ENCODE measurements at regions not wholly inside any gene's neighbourhood (a gene's known extent, or its start where the extent isn't known, plus 50 kb on each side); places are given as distances from the start of the nearest gene placed in this dataset.
"Not testable (repeated sequence)": the region's sequence is repeated elsewhere in the genome, so short reads cannot be mapped to it uniquely, and the experiment has no call there.

GRCh38 chr12:75862692-75863471, 168.7 kb downstream of the PHLDA1 start:
- DNase-seq, result peak; percentile 23

- DNase-seq, result no peak
Measured at GRCh38 chr12:75859868-75860267, 171.7 kb downstream of the PHLDA1 start.

- DNase-seq, result no peak
Measured at GRCh38 chr12:75856235-75856634, 175.3 kb downstream of the PHLDA1 start.

GRCh38 chr12:75855360-75855759, 176.2 kb downstream of the PHLDA1 start:
- no peak for DNase-seq

GRCh38 chr12:75854681-75855309, 176.8 kb downstream of the PHLDA1 start:
- DNase-seq, result no peak

- DNase-seq, result not testable (repeated sequence)
Measured at GRCh38 chr12:75854137-75854536, 177.4 kb downstream of the PHLDA1 start.

- DNase-seq, result no peak
Measured at GRCh38 chr12:75853626-75854025, 177.9 kb downstream of the PHLDA1 start.

GRCh38 chr12:75852956-75853355, 178.6 kb downstream of the PHLDA1 start:
- DNase-seq, result no peak

GRCh38 chr12:75852143-75852542, 179.4 kb downstream of the PHLDA1 start:
- DNase-seq, result no peak

GRCh38 chr12:75850721-75851462, 180.7 kb downstream of the PHLDA1 start:
- DNase-seq, result peak; percentile 33

- DNase-seq, result no peak
Measured at GRCh38 chr12:75848961-75849360, 182.6 kb downstream of the PHLDA1 start.

- DNase-seq, result no peak
Measured at GRCh38 chr12:75848431-75848925, 183.1 kb downstream of the PHLDA1 start.

GRCh38 chr12:75846102-75846501, 185.5 kb downstream of the PHLDA1 start:
- DNase-seq, result no peak

- DNase-seq, result no peak
Measured at GRCh38 chr12:75844985-75845384, 186.6 kb downstream of the PHLDA1 start.

GRCh38 chr12:75844049-75844770, 187.4 kb downstream of the PHLDA1 start:
- no peak for DNase-seq

GRCh38 chr12:75842090-75842489, 189.5 kb downstream of the PHLDA1 start:
- DNase-seq, result no peak

GRCh38 chr12:75840994-75841355, 190.6 kb downstream of the PHLDA1 start:
- no peak for DNase-seq

- no peak for DNase-seq
Measured at GRCh38 chr12:75838309-75838708, 193.3 kb downstream of the PHLDA1 start.

- DNase-seq, result no peak
Measured at GRCh38 chr12:75837700-75838099, 193.9 kb downstream of the PHLDA1 start.

GRCh38 chr12:75836533-75836932, 195.0 kb downstream of the PHLDA1 start:
- DNase-seq, result no peak

GRCh38 chr12:75834591-75834990, 197.0 kb downstream of the PHLDA1 start:
- no peak for DNase-seq

- no peak for DNase-seq
Measured at GRCh38 chr12:75833268-75833667, 198.3 kb downstream of the PHLDA1 start.

- DNase-seq, result no peak
Measured at GRCh38 chr12:75831402-75831801, 200.2 kb downstream of the PHLDA1 start.

All from amniotic stem cell (primary cell).